Bronchial epithelial cell (primary cell): ENCODE measurements at regions not wholly inside any gene's neighbourhood (a gene's known extent, or its start where the extent isn't known, plus 50 kb on each side); places are given as distances from the start of the nearest gene placed in this dataset.

ENCODE experiments used
- DNase-seq: peaks from one replicate; pipeline ENCODE4 v3.0.0-alpha.2; 2010; ENCODE audit warnings: low read depth
- FAIRE-seq: peaks from 2 replicates; lab custom pipeline; 2011; peaks lifted over from hg19 to GRCh38; lab: Jason Lieb, UNC
- H3K27me3 ChIP-seq: 2 replicates; pipeline ENCODE4 v1.5.1; 2011; ENCODE audit warnings: low read length; ENCODE audit not compliant: control insufficient read depth, insufficient read depth
- H3K36me3 ChIP-seq: 2 replicates; pipeline ENCODE4 v1.5.1; 2011; ENCODE audit warnings: low read length; ENCODE audit not compliant: control insufficient read depth, insufficient read depth
- H3K4me3 ChIP-seq: 2 replicates; pipeline ENCODE4 v1.5.1; 2011; ENCODE audit warnings: mild to moderate bottlenecking, low read depth, low read length, control low read depth
- CTCF ChIP-seq: IDR thresholded peaks from 2 replicates; pipeline ENCODE4 v1.5.1; 2011; ENCODE audit warnings: mild to moderate bottlenecking, moderate library complexity, low read length, control low read depth, inconsistent platforms; ENCODE audit not compliant: insufficient read depth, severe bottlenecking

- H3K36me3 ChIP-seq, result no peaks in the 10 kb centered on the region
- FAIRE-seq (no peak), DNase-seq (peak; percentile 39)
- no peak for TF ChIP-seq CTCF
- H3K27me3 ChIP-seq, result peaks cover 1% of the 10 kb centered on the region
- no peak overlapping the region for H3K4me3 ChIP-seq
These were observed 427.5 kb downstream of the LRATD1 start for GRCh38 chr2:15059870-15060512.

- no peaks in the 10 kb centered on the region for H3K27me3 ChIP-seq
- H3K4me3 ChIP-seq, result no peak overlapping the region
- no peak for TF ChIP-seq CTCF
- H3K36me3 ChIP-seq, result no peaks in the 10 kb centered on the region
- DNase-seq (no peak), FAIRE-seq (no peak)
These were observed 428.8 kb downstream of the LRATD1 start for GRCh38 chr2:15061268-15061667.

DNA sequence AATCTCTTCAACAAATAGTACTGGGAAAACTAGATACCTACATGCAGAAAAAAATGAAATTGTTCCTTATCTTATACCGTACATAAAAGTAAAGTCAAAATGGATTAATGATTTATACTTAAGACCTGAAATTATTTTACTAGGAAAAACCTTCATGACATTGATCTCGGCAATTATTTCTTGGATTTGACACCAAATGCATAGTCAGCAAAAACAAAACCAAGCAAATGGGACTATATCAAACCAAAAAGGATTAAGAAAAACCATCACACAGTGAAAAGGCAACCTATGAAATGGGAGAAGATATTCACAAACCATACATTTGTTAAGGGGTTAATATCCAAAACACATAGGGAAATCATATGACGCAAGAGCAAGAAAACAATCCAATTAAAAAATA lies 433.6 kb downstream of the LRATD1 start:
- H3K36me3 ChIP-seq, result no peaks in the 10 kb centered on the region
- no peak for TF ChIP-seq CTCF
- DNase-seq (no peak), FAIRE-seq (no peak)
- H3K4me3 ChIP-seq, result no peak overlapping the region
- no peaks in the 10 kb centered on the region for H3K27me3 ChIP-seq

DNA sequence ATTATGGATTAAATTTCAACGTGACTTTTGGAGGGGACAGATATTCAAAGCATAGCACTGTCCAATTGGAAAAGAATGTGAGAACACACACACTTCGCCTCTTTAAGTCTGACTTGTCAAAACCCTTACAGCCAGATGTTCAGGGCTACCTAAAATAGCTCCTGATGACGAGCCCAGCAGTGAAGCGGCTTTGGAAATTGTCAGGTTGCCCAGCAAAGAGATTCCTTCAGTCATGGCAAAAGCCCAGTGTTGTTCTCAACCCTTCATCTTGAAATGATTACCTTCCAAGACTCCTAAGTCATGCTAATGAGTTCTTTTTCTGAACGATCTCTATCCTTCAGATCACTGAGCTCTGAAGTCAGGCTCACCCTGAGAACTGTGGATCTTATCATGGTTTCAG lies 436.6 kb downstream of the LRATD1 start:
- no peaks in the 10 kb centered on the region for H3K27me3 ChIP-seq
- no peak overlapping the region for H3K4me3 ChIP-seq
- DNase-seq (no peak), FAIRE-seq (no peak)
- no peak for TF ChIP-seq CTCF
- no peaks in the 10 kb centered on the region for H3K36me3 ChIP-seq

DNA sequence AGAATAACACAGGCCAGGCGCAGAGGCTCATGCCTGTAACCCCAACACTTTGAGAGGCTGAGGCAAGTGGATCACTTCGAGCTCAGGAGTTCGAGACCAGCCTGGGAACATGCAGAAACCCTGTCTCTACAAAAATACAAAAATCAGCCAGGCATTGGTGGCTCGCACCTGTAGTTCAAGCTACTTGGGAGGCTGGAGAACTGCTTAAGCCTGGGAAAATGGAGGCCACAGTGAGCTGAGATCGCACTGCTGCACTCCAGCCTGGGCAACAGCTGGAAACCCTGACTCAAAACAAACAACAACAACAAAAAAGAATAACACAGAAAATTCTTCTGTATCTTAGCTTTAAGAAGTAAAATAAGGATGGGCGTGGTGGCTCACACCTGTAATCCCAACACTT lies 440.3 kb downstream of the LRATD1 start:
- H3K36me3 ChIP-seq, result no peaks in the 10 kb centered on the region
- no peak for FAIRE-seq
- TF ChIP-seq CTCF, result no peak
- no peak for DNase-seq
- no peak overlapping the region for H3K4me3 ChIP-seq
- H3K27me3 ChIP-seq, result no peaks in the 10 kb centered on the region

GRCh38 chr2:15073664-15074063 lies 441.1 kb downstream of the LRATD1 start:
- FAIRE-seq (no peak), DNase-seq (no peak)
- H3K27me3 ChIP-seq, result no peaks in the 10 kb centered on the region
- H3K36me3 ChIP-seq, result no peaks in the 10 kb centered on the region
- no peak overlapping the region for H3K4me3 ChIP-seq
- TF ChIP-seq CTCF, result no peak
